ENCODE measurements at regions not wholly inside any gene's neighbourhood (a gene's known extent, or its start where the extent isn't known, plus 50 kb on each side); places are given as distances from the start of the nearest gene placed in this dataset.

DNA sequence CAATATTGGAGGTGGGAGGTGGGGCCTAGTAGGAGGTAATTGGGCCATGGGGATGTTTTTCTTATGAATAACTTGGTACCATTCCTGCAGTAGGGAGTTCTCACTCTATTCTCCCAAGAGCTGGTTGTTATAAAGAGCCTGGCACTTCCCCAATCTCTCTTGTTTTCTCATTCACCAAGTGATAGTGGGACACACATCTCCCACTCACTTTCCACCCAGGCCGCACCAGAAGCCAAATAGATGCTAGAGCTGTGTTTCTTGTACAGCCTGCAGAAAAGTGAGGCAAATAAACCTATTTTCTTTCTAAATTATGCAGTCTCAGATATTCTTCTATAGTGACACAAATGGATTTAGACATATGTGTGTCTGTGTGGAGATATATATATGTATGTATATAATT, 117.6 kb downstream of the ANKRD50 start:
- TF ChIP-seq, protein P1, sequence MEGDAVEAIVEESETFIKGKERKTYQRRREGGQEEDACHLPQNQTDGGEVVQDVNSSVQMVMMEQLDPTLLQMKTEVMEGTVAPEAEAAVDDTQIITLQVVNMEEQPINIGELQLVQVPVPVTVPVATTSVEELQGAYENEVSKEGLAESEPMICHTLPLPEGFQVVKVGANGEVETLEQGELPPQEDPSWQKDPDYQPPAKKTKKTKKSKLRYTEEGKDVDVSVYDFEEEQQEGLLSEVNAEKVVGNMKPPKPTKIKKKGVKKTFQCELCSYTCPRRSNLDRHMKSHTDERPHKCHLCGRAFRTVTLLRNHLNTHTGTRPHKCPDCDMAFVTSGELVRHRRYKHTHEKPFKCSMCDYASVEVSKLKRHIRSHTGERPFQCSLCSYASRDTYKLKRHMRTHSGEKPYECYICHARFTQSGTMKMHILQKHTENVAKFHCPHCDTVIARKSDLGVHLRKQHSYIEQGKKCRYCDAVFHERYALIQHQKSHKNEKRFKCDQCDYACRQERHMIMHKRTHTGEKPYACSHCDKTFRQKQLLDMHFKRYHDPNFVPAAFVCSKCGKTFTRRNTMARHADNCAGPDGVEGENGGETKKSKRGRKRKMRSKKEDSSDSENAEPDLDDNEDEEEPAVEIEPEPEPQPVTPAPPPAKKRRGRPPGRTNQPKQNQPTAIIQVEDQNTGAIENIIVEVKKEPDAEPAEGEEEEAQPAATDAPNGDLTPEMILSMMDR (IDR thresholded peaks at IDR 0.05) = no peak
- no peak for TF ChIP-seq ZFX (IDR thresholded peaks at IDR 0.05; ENCODE audit: borderline replicate concordance)

Measured in 22Rv1 (cell line).